ENCODE measurements at regions not wholly inside any gene's neighbourhood (a gene's known extent, or its start where the extent isn't known, plus 50 kb on each side); places are given as distances from the start of the nearest gene placed in this dataset.
A peak's percentile ranks its signal among the peaks of the same experiment; 100 is the strongest.

DNA sequence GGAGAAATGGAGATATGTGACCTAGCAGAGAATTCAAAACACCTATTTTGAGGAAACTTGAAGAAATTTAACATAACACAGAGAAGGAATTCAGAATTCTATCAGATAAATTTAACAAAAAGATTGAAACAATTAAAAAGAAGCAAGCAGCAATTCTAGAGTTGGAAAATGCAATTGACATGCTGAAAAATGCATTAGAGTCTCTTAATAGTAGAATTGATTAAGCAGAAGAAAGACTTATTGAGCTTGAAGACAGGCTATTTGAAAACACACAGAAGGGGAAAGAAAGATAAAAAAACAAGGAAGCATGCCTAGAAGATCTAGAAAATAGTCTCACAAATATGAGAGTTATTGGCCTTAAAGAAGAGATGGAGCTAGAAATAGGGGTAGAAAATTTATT lies 87.8 kb upstream of the SLC1A1 start:
- ATAC-seq, result no peak
- Mint-ChIP-seq H3K27ac (no peak overlapping the region), H3K4me3 (no peak overlapping the region), H3K4me1 (no peaks in the 10 kb centered on the region), H3K36me3 (no peaks in the 10 kb centered on the region), H3K9me3 (peaks cover 20% of the 10 kb centered on the region)
- DNase-seq (ENCODE audit: low spot score in 2 of 2), result no peak

DNA sequence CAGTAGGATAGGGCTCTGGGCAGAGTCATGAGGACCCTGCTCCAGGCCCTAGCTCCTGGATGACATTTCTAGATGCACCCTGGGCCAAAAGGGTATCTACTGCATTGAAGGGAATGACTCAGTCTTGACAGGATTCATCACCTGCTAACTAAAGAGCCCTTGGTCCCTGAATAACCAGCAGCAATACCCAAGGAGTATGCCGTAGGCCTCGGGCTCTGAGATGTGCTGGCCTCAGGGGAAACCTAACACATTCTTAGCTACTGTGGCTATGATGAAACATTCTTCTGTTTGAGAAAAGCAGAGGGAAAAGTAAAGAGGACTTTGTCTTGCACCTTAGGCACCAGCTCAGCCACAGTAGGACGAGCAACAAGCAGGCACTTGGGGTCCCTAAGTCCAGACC lies 89.5 kb upstream of the SLC1A1 start:
- Mint-ChIP-seq H3K27ac (no peak overlapping the region), H3K4me3 (no peak overlapping the region), H3K36me3 (no peaks in the 10 kb centered on the region), H3K9me3 (peaks cover 20% of the 10 kb centered on the region), H3K4me1 (no peaks in the 10 kb centered on the region)
- no peak for DNase-seq (ENCODE audit: low spot score in 2 of 2)
- no peak for ATAC-seq

DNA sequence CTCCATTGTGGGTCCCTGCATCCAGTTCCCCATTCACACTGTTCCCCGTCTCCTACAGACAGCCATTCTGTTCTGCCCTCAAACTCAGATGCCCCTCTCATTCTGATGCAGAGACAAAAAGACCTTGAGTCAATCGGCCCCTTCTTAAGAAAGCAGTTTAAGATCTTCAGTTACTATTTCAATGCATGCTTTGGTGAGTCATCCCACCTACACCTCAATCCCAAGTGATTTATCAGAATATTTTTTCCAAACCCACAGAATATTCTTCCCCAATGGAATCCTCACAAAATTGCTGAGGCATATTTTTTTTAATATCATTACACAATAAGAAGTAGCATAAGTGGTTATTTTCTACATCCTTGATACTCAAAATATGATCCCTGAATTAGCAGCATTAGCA lies 92.4 kb upstream of the SLC1A1 start:
- Mint-ChIP-seq H3K27ac (no peak overlapping the region), H3K9me3 (peaks cover 8% of the 10 kb centered on the region), H3K4me3 (no peak overlapping the region), H3K4me1 (no peaks in the 10 kb centered on the region), H3K36me3 (no peaks in the 10 kb centered on the region)
- DNase-seq (ENCODE audit: low spot score in 2 of 2) (no peak), ATAC-seq (no peak)

DNA sequence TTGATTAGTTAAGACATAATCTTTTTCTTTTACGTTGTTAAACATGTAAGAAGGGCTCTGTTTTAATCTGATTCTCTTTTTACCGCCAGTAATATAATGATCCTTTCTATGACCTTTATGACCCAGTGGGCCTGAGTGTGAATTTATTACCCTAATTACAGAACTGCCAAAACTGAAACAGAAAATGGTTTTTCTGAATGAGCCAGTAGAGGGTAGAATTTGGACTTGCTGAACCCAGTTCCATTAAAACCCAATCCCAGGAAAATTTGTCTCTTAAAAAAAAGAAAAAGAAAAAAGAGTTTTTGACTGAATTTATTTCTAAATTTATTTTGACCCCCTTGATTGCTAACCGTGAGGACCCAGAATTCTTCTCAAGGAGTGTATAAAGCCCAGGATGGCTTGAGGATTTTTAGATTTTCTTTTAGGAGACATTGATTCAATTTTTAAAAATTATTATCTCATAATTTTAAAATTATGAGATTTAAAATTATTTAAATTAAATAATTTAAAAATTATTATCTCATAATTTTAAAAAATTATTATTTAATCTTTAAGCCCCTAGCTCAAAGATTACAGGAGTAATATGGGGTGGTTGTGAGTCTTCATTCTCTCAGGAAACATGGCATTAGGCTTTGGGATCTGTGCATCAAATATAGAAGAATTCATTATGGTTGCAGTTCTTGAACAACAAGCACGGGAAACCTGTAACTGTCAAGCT lies 94.1 kb upstream of the GLIS3 start:
- ATAC-seq (no peak), DNase-seq (ENCODE audit: low spot score in 2 of 2) (no peak)
- Mint-ChIP-seq H3K9me3 (no peaks in the 10 kb centered on the region), H3K27ac (no peak overlapping the region), H3K4me1 (no peaks in the 10 kb centered on the region), H3K4me3 (no peak overlapping the region), H3K36me3 (no peaks in the 10 kb centered on the region)

DNA sequence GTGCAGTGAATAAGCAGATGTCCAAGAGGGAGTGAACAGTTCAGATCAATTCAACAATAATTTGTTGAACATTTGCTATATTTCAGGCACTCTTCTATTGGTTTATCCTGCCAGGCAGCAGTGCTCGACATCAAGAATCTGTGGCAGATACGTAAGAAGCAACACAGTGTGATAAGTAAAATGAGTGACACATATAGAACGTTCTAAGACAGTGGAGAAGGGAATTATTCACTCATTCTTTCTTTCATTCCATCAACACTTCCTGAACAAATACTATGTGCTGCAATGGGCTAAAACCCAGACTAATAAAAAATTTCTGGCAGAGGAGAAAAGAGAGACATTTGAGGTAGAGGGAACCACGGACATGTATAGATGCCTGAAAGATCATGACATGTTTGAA lies 89.9 kb upstream of the GLIS3 start:
- H3K4me1 Mint-ChIP-seq, result no peaks in the 10 kb centered on the region
- no peaks in the 10 kb centered on the region for H3K9me3 Mint-ChIP-seq
- no peak overlapping the region for H3K27ac Mint-ChIP-seq
- ATAC-seq, result no peak
- no peaks in the 10 kb centered on the region for H3K36me3 Mint-ChIP-seq
- DNase-seq (ENCODE audit: low spot score in 2 of 2), result no peak
- H3K4me3 Mint-ChIP-seq, result no peak overlapping the region

DNA sequence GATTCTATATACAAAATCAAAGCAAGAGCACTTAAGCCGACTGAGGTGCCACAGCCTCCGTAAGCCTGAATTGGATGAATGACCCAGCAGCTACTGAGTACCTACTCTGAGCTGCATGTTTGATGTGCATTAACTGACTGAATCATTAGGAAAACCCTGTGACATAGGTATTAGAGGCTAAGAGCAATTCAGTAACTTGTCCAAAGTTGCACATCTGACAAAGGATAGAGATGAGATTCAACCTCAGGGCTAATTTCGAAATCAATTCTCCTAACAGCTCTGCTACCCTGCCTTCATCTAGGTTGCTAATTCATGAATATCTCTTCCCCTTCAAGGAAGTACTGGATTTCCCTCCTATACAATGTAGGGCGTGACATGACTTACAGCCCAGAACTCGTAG lies 89.1 kb upstream of the GLIS3 start:
- no peak overlapping the region for H3K4me3 Mint-ChIP-seq
- no peaks in the 10 kb centered on the region for H3K9me3 Mint-ChIP-seq
- H3K36me3 Mint-ChIP-seq, result no peaks in the 10 kb centered on the region
- H3K4me1 Mint-ChIP-seq, result no peaks in the 10 kb centered on the region
- ATAC-seq (no peak), DNase-seq (ENCODE audit: low spot score in 2 of 2) (no peak)
- H3K27ac Mint-ChIP-seq, result no peak overlapping the region

DNA sequence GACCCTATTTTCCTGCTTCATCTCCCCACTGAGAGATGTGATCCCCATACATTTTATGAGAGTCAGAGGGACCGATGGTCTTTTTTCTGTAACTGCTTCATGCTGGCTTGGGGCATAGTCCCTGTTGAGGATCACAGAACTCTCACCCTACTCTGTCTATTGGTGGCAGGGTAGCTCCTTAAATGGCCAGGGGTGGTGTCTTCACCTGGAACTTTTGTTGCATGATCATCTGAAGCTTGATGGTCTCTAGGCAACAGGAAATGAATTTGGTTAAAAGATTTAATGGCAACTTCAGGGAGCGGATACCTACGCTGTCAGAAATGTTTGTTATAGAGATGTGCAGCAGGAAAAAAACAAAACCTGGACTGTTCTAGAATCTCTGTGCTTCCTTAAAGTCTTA lies 87.0 kb upstream of the GLIS3 start:
- no peak for DNase-seq (ENCODE audit: low spot score in 2 of 2)
- ATAC-seq, result no peak
- H3K4me3 Mint-ChIP-seq, result no peak overlapping the region
- H3K27ac Mint-ChIP-seq, result no peak overlapping the region
- no peaks in the 10 kb centered on the region for H3K9me3 Mint-ChIP-seq
- no peaks in the 10 kb centered on the region for H3K4me1 Mint-ChIP-seq
- H3K36me3 Mint-ChIP-seq, result no peaks in the 10 kb centered on the region

DNA sequence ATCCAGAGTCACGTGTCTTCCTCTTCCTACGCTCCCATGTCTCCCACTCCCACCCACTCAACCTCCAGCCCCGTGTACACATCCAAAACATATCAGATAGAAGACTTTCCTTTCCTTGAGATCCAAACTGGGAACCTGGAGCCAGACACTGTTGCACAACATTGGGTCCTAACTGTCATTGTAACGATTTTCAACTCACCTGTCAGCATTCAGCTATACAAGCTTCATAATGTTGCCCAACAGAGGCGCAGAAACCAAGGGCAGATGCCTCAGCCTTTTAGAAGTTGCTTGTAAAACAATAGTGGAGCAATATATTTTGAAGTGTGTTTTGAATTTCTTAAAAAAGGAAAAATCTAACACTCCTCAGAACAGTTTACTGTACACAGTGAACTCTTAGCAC lies 84.9 kb upstream of the GLIS3 start:
- DNase-seq (ENCODE audit: low spot score in 2 of 2) (no peak), ATAC-seq (no peak)
- Mint-ChIP-seq H3K27ac (peak overlapping the region; percentile 26), H3K36me3 (no peaks in the 10 kb centered on the region), H3K9me3 (no peaks in the 10 kb centered on the region), H3K4me1 (no peaks in the 10 kb centered on the region), H3K4me3 (no peak overlapping the region)

DNA sequence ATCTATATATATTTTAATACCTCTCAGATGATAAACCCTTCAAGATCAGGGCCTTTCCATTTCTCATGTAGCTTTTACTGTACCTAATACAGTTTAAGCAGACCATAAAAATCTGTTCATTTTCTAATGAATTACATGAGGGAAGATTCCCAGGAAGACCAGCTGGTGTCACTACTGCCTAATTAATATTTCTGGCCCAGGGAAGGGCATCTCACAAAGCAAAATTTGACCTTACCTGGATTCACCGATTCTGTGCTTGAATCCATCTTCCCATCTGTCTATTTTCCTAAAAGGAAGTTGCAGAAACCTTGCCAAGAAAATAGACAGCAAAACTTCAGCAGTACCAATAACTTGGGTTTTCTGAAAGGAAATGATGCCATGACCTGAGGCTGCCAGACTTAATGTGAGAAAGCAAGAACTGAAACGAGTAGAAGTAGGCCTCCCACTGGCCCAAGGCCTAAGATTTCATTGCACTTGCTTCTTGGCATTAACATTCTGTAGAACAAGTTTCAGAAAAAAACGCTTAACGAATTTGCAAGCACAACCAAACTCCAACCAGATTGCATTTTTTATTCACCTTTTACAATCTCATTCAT lies 83.0 kb upstream of the GLIS3 start:
- no peak overlapping the region for H3K27ac Mint-ChIP-seq
- no peak for ATAC-seq
- no peaks in the 10 kb centered on the region for H3K9me3 Mint-ChIP-seq
- no peak overlapping the region for H3K4me3 Mint-ChIP-seq
- no peaks in the 10 kb centered on the region for H3K36me3 Mint-ChIP-seq
- no peak for DNase-seq (ENCODE audit: low spot score in 2 of 2)
- H3K4me1 Mint-ChIP-seq, result no peaks in the 10 kb centered on the region

DNA sequence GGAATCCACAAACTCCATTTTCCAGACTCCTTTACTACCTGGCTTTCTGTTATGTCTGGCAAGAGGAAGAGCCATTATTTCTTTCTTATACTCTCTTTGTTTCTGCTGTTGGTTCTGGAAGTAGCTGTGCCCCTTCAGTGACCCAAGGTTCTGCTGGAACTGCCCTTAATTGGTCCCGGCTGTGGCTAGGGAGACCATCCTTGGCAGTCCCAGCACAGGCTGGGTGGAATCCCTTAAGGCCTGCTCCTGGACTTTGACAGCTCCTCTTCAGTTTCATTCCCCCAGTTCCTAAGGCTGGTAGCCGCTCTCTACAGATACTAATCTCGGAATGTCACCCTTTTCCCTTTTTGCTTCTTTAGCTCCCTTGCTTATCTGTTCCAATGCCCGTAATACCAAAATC lies 81.9 kb upstream of the GLIS3 start:
- H3K9me3 Mint-ChIP-seq, result no peaks in the 10 kb centered on the region
- DNase-seq (ENCODE audit: low spot score in 2 of 2), result no peak
- H3K4me1 Mint-ChIP-seq, result no peaks in the 10 kb centered on the region
- no peak overlapping the region for H3K27ac Mint-ChIP-seq
- H3K36me3 Mint-ChIP-seq, result no peaks in the 10 kb centered on the region
- H3K4me3 Mint-ChIP-seq, result no peak overlapping the region
- ATAC-seq, result no peak

DNA sequence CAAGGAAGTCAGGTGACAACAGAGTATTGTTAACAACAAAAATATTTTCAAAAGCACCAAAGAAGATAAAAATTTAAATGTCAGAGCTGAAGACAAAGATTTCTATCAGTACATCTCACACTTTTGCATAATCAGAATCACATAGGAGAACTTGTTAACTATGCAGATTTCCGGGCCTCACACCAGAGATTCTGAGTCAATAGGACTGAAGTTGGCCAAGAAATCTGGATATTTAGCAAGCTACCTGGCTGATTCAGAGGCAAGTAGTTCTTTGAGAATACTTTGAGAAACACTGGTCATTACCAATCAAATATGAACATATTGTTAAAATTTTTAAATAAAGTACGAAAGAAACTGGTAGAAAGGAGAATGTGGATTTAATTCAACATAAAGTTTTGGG lies 80.5 kb upstream of the GLIS3 start:
- Mint-ChIP-seq H3K4me3 (no peak overlapping the region), H3K9me3 (no peaks in the 10 kb centered on the region), H3K36me3 (no peaks in the 10 kb centered on the region), H3K4me1 (no peaks in the 10 kb centered on the region), H3K27ac (no peak overlapping the region)
- DNase-seq (ENCODE audit: low spot score in 2 of 2), result no peak
- ATAC-seq, result no peak

DNA sequence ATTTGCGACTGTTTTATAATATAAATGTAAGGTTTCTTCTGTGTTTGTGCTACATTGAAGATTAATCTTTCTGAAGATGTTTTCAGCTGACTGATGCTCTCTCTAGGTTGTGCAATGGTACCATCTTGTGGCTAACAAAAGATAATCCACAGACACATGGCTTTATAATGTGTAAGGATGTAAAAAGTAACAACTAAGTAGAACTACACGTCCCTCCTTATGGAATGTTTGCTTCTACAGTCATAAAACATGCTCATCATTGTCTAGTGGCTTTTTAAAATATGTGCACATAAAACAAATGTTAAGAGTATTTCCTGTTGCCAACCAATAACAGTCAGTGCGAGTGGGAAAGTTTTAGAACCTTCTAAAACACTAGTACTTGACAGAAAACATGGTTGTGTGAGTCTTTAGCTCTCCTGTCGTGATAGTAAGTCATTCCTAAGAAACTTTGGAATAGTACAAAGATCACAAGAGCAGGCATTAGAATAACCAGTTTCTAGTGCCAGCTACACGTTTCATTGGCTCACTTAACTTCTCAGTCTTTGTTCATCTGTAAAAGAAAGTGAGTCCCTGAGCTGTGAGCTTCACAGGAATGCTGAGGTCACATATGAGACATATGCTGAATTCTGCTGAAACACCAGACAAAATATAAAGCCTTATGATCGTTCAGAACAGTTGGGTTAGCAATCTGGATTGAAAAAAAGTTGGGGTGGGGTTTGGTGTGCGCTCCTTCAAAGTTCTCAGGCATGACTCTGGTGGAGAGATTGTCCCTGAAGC lies 75.7 kb upstream of the GLIS3 start:
- no peak for ATAC-seq
- no peak overlapping the region for H3K27ac Mint-ChIP-seq

DNA sequence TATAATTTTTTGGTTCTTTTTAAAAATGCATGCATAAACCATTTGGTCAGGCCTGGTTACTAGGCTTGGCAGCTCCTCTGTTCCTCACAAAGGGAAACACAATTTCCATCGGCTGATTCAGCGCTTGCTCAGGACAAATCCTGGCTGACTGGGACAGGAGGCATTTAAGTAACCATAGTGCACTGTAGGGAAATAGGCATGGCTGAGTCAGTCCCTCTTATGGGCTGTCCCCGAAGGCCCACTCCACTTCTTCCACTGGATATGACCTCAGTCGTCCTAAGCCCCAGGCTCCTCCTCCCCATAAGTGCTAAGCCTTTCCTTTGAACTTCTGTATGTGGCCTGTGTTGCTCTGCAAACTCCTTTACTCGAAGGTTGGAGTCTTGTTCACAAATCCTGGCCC lies 71.2 kb upstream of the GLIS3 start:
- Mint-ChIP-seq H3K4me3 (no peak overlapping the region), H3K36me3 (no peaks in the 10 kb centered on the region), H3K27ac (no peak overlapping the region), H3K4me1 (no peaks in the 10 kb centered on the region), H3K9me3 (no peaks in the 10 kb centered on the region)
- ATAC-seq (peak; percentile 19), DNase-seq (ENCODE audit: low spot score in 2 of 2) (no peak)

More for the DNA sequence above, 75.7 kb upstream of the GLIS3 start:
- H3K9me3 Mint-ChIP-seq, result no peaks in the 10 kb centered on the region
- no peak for DNase-seq (ENCODE audit: low spot score in 2 of 2)
- H3K4me1 Mint-ChIP-seq, result no peaks in the 10 kb centered on the region
- no peaks in the 10 kb centered on the region for H3K36me3 Mint-ChIP-seq
- H3K4me3 Mint-ChIP-seq, result no peak overlapping the region

DNA sequence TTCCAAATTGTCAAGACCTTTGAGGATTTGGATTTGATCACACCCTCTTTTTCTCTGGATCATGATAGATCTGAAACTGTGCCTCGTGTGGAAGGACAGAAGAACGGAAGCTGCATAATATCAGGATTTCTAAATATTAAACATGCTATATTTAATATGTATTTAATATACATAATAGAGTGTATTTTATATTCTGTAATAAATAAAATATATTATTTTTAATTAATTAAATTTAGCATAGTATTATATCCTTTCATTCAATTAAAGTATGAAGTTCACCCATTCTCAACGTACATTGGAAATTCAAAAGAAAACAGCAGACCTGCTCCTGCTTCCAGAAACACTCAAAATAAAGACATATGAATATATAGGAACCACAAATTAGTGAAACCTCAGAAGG lies 70.6 kb upstream of the GLIS3 start:
- Mint-ChIP-seq H3K27ac (no peak overlapping the region), H3K4me1 (no peaks in the 10 kb centered on the region)

DNA sequence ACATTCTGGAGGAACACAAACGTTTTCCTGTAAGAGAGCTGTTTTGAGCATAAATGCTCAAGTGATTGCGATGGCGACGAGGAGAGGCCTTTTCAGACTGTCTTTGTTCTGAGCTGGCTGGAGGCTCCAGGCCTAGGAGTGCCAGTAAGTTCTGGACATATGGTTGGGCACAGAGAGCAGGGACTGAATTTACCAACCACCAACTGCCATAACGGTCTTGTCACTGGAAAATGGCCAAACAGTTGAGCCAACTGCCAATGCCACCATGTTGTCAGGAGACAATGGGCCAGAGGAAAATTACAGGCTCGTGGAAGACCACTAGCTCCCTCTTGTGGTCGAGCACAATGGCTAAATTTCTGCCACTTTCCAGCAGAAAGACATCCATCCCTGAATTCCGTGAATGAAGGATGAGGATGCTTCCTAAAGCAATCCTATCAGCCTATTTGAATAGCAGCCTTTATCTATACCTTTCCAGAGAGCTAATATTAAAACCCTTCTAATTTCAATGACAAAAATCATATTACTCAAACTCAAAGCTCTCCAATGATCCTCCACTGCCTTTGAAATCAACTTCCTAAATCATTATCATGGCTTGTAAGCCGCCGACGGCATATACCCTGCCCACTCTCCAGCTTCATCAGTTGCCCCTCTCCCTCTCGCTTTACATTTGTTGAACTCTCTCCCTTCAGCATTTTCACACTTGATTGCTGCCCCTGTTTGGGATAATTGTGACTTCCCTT lies 66.9 kb upstream of the GLIS3 start:
- Mint-ChIP-seq H3K4me1 (peaks cover 5% of the 10 kb centered on the region), H3K36me3 (no peaks in the 10 kb centered on the region)
- no peak for ATAC-seq

More for the DNA sequence above, 70.6 kb upstream of the GLIS3 start:
- no peak for DNase-seq (ENCODE audit: low spot score in 2 of 2)
- no peaks in the 10 kb centered on the region for H3K36me3 Mint-ChIP-seq
- H3K4me3 Mint-ChIP-seq, result no peak overlapping the region
- H3K9me3 Mint-ChIP-seq, result no peaks in the 10 kb centered on the region
- no peak for ATAC-seq

More for the DNA sequence above, 66.9 kb upstream of the GLIS3 start:
- Mint-ChIP-seq H3K4me3 (no peak overlapping the region), H3K27ac (no peak overlapping the region), H3K9me3 (no peaks in the 10 kb centered on the region)
- no peak for DNase-seq (ENCODE audit: low spot score in 2 of 2)

Measured in stimulated activated effector memory CD8-positive, alpha-beta T cell treated with anti-CD3 and anti-CD28 coated beads, Interleukin-12 subunit alpha, Interleukin-12 subunit beta, amount 100 ng/mL, for 72 hours (primary cell).